Effector CD8-positive, alpha-beta T cell (primary cell): ENCODE measurements at regions not wholly inside any gene's neighbourhood (a gene's known extent, or its start where the extent isn't known, plus 50 kb on each side); places are given as distances from the start of the nearest gene placed in this dataset.

Experiments
- DNase-seq: peaks from one replicate; lab custom pipeline; 2025; lab: John Stamatoyannopoulos, UW

DNA sequence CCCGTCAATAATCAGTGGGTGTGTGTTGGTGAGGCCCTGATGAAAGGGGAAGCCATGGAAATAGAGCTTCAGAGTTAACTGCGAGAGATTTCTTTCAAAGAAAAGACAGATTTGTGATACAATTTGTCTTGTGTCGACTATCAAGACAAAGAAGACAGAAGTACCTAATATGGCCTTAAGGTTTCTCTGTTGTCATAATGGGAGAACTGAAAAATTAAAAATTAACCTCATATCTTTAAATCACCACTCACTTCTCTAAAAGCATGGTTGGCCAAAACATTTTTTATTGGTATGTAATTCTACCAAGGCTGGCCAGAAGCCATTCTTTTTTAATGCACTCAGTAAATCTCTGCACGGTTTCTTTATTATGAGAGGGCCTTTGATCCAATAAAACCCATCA lies 282.9 kb upstream of the WWC1 start:
- no peak for DNase-seq

DNA sequence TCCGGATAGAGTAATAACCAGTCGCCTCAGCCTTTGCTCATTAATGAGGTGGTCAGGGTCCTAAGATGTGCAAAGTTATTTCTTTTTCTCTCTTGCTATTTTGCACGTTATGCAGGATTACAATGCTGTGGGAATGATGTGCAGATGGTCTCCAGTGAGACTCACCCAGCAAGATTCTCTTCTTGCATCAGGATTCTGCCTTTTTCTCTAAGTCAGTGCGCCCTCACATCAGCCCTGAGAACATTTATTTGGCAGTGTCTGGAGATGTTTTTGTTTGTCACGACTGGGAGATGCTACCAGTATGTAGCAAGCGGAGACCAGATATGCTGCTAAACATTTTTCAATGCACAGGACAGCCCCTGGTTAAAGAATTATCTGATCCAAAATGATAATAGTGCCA lies 280.3 kb upstream of the WWC1 start:
- no peak for DNase-seq

DNA sequence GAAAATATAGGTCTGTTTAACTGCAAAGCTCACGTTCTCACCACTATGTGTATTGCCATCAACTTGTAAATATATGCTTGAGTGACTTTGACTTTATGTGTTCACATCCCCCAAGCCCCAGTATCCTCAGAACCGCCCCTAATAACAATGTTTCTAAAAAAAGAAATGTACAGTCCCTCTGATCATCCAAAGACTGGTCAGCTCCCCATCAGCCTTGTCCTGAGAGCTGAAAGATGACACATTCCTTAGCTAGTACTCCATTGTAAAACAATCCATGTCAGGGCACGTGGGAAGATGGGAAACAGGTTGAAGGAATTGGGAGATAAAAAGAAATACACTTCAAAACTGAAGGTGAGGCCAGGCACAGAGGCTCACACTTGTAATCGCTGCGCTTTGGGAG lies 279.4 kb upstream of the WWC1 start:
- DNase-seq: no peak

DNA sequence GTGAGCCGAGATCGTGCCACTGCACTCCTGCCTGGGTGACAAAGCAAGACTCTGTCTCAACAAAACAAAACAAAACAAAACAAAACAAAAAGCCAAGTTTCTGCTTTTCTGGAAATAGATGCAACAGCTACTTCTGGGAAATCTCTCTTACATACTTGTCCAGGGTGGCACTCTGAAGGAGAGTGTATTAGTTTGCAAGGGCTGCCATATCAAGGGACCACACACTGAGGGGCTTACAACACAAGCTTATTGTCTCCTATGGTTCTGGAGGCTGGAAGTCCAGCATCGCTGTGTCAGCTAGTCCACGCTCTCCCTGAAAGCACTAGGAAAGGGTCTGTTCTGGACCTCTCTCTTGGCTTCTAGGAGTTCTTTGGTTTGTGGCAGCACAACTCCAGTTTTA lies 277.9 kb upstream of the WWC1 start:
- no peak for DNase-seq

DNA sequence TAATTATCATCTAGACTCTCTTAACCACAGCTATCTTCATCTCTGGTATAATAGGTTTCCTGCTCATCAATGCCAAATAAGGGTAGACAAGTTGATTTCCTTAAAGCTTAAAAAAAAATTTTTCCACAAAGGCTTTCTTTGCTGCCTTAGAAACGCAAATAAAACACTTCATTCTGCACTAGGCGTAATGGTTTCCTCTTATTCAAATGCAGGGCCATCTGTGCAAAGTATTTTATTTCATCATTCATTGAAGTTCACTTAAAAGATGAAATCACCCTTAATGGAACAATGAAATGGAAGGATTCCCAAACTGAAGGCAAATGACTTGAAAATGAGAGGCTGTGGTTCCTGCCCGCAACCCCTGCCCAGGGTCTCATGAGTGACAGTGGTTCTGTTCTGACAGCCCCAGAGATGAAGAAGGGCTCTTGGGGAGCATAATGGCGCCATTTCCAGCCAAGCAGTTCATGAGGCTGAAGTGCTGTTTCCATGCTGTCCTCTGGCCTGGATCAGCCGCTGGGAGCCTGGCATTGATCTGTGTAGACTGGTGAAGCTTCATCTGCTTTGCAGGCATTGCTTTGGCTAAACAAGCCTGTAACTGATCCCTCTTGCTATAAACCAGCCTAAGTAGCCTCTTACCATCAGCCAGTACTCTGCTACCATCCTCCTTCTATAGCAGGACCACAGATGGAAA lies 276.9 kb upstream of the WWC1 start:
- no peak for DNase-seq

DNA sequence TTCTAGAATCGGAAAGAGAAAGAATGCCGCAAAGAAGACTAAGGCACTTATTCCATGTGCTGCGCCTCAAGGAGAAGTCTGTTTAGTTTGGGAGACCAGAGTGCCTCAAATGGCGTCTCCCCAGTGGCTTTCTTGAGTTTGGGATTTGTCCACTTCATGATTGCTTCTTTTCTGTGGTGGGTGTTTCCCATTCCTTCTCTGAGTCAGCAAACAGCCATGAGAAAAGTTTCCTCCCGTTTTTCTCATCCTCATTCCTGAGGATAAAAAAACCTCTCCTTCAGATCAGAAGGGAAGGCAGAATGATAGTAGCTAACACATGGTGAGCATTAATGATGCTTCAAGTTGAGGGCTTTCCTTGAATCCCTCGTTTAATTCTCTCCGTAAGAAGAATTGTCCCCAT lies 275.9 kb upstream of the WWC1 start:
- no peak for DNase-seq

DNA sequence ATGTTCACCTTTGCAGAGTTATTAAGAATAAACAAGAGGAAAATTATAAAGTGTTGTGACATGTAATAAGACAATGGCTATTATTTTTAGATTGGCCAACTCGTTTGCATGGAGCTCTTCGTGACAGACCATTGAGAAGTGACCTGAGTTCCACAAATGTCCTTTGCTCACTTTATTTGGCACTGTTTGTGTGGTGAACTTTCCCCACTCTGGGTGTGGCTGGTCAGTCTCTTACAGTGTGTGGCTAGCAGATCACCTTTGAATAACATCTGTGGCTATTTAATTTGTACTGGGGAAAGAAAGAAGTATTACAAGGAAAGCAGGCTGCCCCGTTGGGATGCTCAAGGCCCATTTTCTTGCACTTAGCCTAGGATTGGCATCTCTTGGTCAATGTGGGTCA lies 274.1 kb upstream of the WWC1 start:
- DNase-seq: no peak

DNA sequence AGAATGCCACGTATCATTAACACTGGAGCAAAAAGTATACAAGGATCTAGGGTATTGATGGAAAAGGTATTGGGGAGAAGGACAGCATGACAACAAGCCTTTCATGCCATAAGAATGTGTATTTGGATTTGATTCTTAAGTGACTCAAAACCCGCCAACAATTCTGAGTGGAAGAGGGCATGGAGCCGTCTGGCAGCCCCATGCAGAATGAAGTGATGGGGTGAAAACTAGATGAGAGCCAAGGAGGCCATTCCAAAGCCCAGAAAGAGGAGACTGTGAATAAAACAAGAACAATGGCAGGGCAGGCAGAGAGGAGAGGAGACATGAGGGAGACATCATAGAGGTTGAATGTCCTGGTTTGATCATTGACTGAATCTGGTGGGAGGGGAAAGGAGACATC lies 272.3 kb upstream of the WWC1 start:
- no peak for DNase-seq

DNA sequence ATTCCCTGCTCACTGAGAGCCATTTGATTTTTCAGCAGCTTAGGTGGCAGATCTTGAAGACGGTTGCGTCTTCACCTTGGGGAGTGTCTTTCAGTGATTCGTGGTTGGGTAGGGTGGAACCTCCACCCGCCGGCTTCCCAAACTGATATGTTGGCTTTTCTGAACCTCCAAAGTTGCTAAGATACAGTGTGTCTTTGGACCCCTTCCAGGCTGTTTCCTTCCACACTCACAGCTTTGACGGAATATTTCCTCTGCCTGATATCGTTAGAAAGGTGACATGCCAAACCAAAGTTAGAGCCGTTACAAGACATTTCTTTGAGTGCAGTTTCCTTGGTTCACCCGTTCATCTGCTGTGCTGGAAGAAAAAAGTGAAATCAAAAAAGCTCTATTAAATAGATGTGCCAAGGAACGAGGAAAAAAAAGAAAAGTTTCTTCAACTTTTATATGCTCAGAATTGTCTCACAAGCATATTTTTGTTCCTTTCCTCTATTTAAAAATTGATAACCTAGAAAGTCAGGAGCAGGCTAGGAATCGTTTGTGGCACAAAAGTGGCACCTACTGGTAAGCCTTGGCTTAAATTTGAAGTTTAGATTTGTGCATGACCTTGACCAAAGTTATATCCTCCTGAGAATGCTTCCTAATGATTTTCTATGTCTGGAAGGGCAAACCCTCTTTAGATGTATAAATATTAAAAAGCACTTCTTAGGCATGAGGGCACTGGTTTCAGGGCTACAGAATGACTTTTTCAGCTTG lies 270.7 kb upstream of the WWC1 start:
- DNase-seq: no peak

DNA sequence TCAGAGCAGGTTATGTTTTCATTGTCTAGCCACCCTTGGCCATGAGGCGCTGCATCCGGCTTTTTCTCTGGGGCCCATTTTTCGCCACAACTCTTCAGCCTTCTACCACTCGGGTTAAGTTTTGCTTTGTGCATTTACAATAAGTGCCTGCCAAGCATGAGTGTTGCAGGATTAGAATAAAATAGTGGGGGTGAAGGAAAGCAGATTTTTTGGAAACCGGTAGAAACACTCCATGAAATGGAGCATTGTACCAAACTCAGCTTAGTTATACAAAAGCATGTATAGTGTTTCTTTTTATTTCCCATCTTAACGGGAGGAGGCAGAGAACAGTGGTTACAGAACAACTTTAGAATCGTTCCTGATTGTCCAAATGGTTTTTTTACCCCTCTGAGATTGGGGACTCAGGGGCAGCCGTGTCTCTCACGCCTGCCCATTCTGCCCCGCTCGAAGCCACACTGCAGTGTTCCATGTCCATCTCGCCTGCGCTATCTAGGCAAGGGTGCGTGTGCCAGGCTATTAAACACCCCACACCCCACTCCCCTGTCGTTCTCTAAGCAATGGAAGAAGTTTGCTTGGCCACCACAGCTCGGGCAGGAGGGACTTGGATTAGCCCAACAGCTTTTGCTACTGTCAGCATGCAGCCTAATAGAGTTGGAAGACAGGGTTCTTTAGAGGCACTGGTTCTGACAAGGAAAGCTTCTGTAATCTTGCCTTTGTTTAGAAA lies 268.8 kb upstream of the WWC1 start:
- no peak for DNase-seq

DNA sequence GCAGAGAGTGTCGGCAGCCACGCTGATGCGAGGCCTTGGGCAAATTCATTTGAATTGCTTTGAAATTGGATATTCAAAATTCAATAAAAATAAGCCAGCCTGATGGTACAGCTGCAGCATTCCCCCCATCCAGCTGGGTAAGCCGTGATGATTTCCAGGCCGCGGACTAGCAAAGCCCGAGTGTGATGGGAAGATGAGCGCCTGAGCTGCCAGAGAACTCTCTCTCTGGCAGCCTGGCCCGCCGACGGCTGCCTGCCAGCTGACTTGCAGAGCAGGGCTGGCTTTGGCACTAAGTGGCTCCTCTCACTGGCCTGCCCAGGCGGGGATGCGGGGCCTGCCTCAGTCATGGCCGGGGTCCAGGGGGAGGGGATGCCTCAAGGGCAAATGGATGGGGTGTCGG lies 268.3 kb upstream of the WWC1 start:
- no peak for DNase-seq

DNA sequence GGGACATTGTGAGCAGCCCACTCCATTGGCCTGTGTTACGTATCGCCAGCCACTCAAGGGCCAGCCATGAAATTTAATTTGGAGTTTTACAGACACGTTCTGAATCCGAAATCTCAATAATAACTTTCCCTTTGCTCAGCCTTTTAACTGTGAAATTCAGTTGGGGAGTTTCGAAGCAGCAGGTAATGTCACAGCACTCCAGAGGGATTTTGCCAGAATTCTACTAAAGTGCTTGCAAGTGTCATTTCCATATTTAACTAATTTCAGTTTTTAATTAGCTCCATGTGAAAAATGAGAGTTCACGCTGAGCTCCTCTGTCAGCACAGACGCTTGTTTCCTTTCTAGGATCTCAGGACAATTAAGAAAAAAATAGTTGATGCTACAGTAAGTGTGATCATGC lies 267.1 kb upstream of the WWC1 start:
- DNase-seq: no peak

DNA sequence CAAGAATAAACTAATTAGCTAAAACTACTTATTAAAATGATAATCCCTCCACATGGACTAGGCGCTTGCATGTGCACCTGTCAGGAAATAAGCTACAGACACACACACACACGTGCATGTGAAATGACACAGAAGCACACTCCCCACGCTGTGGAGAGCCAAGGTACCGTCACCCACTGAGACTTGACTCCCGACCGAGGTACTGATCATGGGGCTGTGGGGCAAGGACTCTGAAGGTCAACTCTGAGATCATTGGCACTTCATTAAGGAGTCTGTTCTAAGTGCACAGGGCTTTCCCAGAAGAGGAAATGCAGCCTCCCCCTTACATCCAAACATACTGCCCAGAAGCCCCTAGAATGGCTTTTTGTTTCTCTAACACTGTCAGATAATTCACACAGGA lies 264.4 kb upstream of the WWC1 start:
- no peak for DNase-seq

DNA sequence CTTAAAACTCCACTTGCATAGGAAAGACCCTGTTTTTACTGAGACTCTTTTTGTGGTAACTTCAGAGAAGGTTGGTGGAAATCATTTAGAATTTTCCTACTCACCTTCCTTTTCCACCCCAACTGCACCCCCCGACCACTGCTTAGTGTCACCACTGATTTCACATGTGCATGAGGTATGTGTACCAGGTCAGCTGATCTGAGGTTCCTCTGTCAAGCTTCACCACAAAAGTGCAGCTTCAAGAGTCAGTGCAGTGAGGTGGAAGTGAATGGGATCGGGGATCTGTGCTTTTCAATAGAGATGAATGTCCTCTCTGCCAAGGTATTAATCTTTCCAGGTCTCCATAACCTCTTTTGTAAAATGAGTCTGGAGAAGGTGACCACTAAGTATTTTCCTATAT lies 260.5 kb upstream of the WWC1 start:
- DNase-seq: no peak

DNA sequence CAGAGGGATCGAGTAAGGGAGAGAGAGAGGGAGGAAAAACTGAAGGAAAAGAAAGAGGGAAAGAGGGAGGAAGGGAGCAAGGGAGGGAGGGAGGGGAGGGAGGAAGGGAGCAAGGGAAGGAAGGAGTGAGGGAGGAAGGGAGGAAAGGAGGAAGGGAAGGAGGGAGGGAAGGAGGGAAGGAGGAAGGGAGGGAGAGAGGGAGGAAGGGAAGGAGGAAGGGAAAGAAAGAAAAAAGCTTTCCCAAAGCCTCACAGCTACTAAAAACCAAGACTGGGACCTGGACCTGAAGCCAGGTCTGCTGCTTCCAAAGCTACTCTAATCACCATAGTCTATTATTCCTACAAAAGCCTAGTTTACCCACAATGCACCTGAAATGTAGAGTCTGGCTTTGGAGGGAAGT lies 259.8 kb upstream of the WWC1 start:
- no peak for DNase-seq

DNA sequence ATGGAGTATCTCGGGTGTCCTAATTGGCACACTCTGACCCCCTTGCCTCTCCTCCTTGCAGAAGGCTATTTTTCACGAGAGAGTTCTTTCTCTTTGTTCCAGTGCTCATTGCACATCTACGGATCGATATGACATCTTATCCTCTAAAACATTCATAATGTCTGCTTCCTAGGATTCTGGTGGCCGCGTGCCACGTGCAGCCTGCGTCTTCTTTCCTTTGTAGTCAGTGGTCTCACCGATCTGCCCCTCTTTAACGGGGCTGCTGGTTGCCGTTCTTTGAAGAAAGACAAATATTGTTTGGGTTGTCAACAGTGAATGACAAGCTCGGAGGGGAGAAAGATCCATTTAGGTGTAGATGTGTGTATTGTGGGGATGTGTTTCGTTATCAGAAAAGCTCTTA lies 252.4 kb upstream of the WWC1 start:
- no peak for DNase-seq

DNA sequence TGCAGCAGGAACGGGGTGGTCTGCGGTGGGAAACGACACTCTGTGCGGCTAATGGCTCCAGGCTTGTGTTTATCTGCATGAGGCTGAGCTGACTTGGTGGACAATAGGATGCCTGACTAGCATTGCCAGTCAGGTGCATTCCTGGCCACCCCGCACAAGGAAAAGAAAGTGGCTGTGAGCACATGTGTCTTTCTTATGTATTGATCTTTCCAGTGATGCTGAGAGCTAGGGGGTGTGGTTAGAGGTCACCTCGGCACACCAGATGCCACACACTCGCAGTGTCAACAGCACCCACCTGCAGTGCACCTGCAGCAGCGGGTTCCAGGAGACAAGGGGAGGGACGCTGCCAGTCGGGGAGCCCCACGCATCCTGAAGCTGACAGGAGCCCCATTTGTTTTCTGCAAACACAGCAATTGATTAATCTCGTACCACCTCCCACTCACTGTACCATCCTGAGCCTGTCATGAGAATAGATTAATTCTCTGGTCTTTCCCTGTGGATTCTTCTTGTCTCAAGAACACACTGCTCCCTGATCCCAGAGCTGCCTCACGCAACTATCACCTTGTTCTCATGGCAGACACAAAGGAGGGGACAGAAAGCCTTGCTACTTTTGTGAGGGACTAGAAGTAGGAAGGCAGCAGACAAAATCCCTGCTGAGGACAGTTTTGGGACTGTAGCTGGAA lies 251.7 kb upstream of the WWC1 start:
- DNase-seq: no peak

DNA sequence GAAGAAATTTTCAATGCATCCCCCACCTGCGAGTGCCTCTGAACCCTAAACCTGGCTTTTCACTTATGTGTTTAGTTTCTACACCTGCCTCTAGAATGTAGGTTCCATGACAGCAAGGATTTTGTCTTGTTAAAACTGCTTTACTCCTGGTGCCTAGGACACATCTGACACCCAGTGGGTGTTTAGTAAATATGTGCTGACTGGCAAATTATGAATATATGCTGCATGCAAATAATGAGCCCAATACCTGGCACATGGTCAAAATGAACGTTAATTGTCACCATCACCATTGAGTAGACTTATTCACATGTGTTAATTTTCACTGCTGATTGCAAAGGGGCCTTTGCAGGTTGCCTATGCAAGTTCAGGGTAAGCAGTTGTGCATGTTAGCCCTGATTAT lies 249.9 kb upstream of the WWC1 start:
- DNase-seq: no peak

DNA sequence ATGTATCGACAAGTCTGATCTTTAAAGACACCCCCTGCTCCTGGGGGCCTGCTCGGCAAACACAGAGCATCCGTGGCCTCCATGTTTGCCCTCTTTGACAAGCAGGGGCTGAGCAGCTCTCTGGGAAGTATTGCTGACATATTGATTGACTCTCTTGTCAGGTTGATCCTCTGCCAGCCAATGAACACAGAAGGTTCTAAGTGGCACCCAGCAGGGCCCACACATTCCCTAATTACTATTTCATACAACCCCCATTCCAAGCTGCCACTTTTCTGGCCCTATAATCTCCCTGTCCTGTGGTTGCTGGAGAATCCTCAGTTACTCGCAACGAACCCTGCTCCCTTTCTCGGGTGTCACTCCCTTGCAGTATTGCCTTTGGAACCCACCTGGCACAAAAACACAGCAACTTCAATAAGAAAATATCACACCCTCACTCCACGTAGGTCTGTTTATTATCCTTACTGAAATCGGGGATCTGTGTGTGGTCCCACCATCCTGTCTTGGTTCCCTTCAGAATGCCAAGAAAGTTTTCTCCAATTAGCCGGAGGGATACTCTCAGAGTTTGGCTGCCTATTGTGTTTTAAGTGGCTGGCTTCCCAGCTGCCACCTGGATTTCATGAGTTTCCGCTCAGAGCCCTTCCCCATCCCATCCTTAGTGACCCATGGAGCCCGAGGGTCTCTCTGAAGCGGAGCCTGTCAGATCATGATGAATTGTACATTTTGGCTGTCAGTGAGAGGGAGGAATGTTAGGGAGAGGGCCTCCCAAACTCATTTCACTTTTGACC lies 249.0 kb upstream of the WWC1 start:
- no peak for DNase-seq

DNA sequence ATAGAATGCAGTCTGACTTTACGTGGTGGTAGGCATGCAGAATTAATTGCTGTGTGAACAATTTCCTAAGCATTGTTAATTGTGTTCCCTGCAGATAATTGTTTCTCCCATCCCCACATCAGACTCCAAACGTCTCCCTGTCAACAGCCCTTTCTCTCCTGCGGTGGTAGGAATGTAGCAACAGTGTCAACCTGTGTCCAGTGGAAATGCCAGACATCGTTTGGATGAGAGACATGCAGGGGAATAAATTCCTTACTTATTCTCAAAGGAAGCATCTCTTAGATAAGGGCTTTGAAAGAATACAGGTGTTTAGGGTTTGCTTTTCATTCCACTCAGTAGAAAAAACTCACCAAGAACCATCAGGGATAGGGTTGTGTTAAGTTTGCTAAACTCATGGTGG lies 245.3 kb upstream of the WWC1 start:
- DNase-seq: no peak

DNA sequence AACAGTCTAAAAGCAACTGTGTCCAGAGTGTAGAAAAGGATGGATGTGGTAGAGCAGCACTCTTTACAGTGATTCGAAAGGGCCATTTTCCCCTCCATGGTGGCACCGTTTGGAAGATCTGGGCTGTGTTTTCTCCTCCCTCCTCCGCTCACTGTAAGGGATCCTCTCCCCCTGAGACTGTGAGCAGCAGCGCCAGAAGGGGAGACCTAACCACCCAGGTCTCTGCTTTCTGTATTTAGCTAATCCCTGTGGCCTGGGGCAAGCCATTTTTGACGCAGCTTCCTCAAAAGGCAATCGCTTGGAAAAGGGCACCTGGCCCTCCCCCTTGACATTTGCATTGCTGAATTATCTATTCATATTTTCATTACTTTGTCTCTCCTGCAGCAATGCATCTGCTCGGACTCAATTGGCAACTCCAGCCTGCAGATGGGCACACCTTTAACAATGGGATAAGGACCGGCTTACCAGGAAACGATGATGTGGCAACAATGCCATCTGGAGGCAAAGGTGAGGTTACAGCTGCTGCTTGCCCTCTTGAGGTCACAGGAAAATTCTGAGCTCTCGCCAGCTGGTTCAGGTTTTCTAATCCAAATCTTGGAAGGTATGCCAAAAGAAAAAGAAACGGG lies 244.3 kb upstream of the WWC1 start:
- no peak for DNase-seq
